WTC11 (cell line): ENCODE measurements at regions not wholly inside any gene's neighbourhood (a gene's known extent, or its start where the extent isn't known, plus 50 kb on each side); places are given as distances from the start of the nearest gene placed in this dataset.

Source experiments
- ATAC-seq: fragments of 200-7000 bp; cut with Tn5 transposase; 2 replicates; pipeline ENCODE4 v1.10.0; 2021; ENCODE audit warnings: mild to moderate bottlenecking, moderate library complexity
- CTCF ChIA-PET: fragments of 300-600 bp; sonication (Branson Sonifier 250); formaldehyde crosslinking; loops from one replicate; lab custom pipeline; 2021; ENCODE audit warnings: antibody characterized with exemption; lab: Charles Lee
- POLR2A ChIA-PET: fragments of 350-600 bp; sonication (Branson Sonifier 250); formaldehyde crosslinking; loops from one replicate; lab custom pipeline; 2021; ENCODE audit warnings: antibody characterized with exemption; lab: Charles Lee
- DNase-seq: peaks from one replicate; pipeline ENCODE4 v3.0.0; 2021; ENCODE audit warnings: low spot score
- H3K27ac Mint-ChIP-seq: 2 replicates; pipeline ENCODE4 v1.8.0; 2021; ENCODE audit warnings: mixed read lengths
- H3K27me3 Mint-ChIP-seq: 2 replicates; pipeline ENCODE4 v1.8.0; 2021; ENCODE audit warnings: low read depth, mild to moderate bottlenecking, moderate library complexity, mixed read lengths
- H3K36me3 Mint-ChIP-seq: 2 replicates; pipeline ENCODE4 v1.8.0; 2021; ENCODE audit warnings: mixed read lengths
- H3K4me1 Mint-ChIP-seq: 2 replicates; pipeline ENCODE4 v1.8.0; 2022; ENCODE audit warnings: mixed read lengths
- H3K4me3 Mint-ChIP-seq: 2 replicates; pipeline ENCODE4 v1.8.0; 2021; ENCODE audit warnings: mild to moderate bottlenecking, moderate library complexity, mixed read lengths
- H3K9me3 Mint-ChIP-seq: 2 replicates; pipeline ENCODE4 v1.8.0; 2021; ENCODE audit warnings: mixed read lengths
- ARID4B ChIP-seq: sonication (generic); formaldehyde crosslinking; IDR thresholded peaks from 2 replicates; pipeline ENCODE4 v1.8.0; 2023; ENCODE audit warnings: missing genetic modification reagents, mild to moderate bottlenecking, borderline replicate concordance
- CBFB ChIP-seq: sonication (generic); formaldehyde crosslinking; IDR thresholded peaks from 2 replicates; pipeline ENCODE4 v1.8.1; 2022; ENCODE audit warnings: mild to moderate bottlenecking, low read depth, missing genetic modification reagents
- GTF2I ChIP-seq: fragments of 250-450 bp; sonication (Bioruptor Pico); conservative IDR thresholded peaks from 2 replicates; pipeline ENCODE4 v1.4.0; 2021; ENCODE audit warnings: mild to moderate bottlenecking
- JAZF1 ChIP-seq: fragments of 250-450 bp; sonication (Bioruptor Pico); IDR thresholded peaks from 2 replicates; pipeline ENCODE4 v1.9.0; 2021; ENCODE audit warnings: moderate library complexity, mild to moderate bottlenecking, inconsistent platforms
- MYBL2 ChIP-seq: sonication (generic); formaldehyde crosslinking; IDR thresholded peaks from 2 replicates; pipeline ENCODE4 v1.8.1; 2023; ENCODE audit warnings: mild to moderate bottlenecking, moderate library complexity, missing genetic modification reagents
- PRDM15 ChIP-seq: sonication (generic); formaldehyde crosslinking; IDR thresholded peaks from 2 replicates; pipeline ENCODE4 v1.8.0; 2022; ENCODE audit warnings: missing genetic modification reagents
- TEAD4 ChIP-seq: sonication (generic); formaldehyde crosslinking; IDR thresholded peaks from 2 replicates; pipeline ENCODE4 v1.8.0; 2022; ENCODE audit warnings: mild to moderate bottlenecking, missing genetic modification reagents
- ZNF232 ChIP-seq: sonication (generic); formaldehyde crosslinking; IDR thresholded peaks from 2 replicates; pipeline ENCODE4 v1.8.0; 2022; ENCODE audit warnings: mild to moderate bottlenecking, missing genetic modification reagents
- ZNF281 ChIP-seq: sonication (generic); formaldehyde crosslinking; IDR thresholded peaks from 2 replicates; pipeline ENCODE4 v1.8.0; 2023; ENCODE audit warnings: mild to moderate bottlenecking, missing genetic modification reagents

GRCh38 chr3:193825617-193826016 is 232.6 kb downstream of the OPA1 start:
- CTCF ChIA-PET: interaction anchor here (1.5 kb wide), 1 partner anchor 490 kb away, joined by 3 read pairs; no protein-coding TSS in a partner anchor
- Mint-ChIP-seq H3K4me1 (peaks cover 48% of the 10 kb centered on the region), H3K27ac (no peak overlapping the region), H3K9me3 (no peaks in the 10 kb centered on the region), H3K4me3 (no peak overlapping the region), H3K27me3 (peaks cover 14% of the 10 kb centered on the region), H3K36me3 (no peaks in the 10 kb centered on the region)
- no peak for ATAC-seq
- DNase-seq: no peak
- no peak for TF ChIP-seq JAZF1 (CRISPR knock-in tag)
- POLR2A ChIA-PET: interaction anchor here (0.6 kb wide), 1 partner anchor 9 kb away, joined by 3 read pairs; no protein-coding TSS in a partner anchor

- ATAC-seq (peak; percentile 14), DNase-seq (no peak)
- no peaks in the 10 kb centered on the region for H3K36me3 Mint-ChIP-seq
- H3K9me3 Mint-ChIP-seq: no peaks in the 10 kb centered on the region
- TF ChIP-seq ARID4B (no peak), GTF2I (CRISPR knock-in tag) (no peak), CBFB (CRISPR knock-in tag) (no peak), MYBL2 (no peak), ZNF281 (no peak), PRDM15 (CRISPR knock-in tag) (no peak), JAZF1 (CRISPR knock-in tag) (no peak), ZNF232 (no peak)
- no peak overlapping the region for H3K27ac Mint-ChIP-seq
- peaks cover 42% of the 10 kb centered on the region for H3K4me1 Mint-ChIP-seq
- peaks cover 18% of the 10 kb centered on the region for H3K27me3 Mint-ChIP-seq
- no peak overlapping the region for H3K4me3 Mint-ChIP-seq
- ChIA-PET POLR2A (interaction anchor here (0.6 kb wide), 1 partner anchor 10 kb away, joined by 3 read pairs; no protein-coding TSS in a partner anchor), CTCF (no interaction called here)
Observed at GRCh38 chr3:193826159-193826795, 233.3 kb downstream of the OPA1 start.

- DNase-seq (no peak), ATAC-seq (peak; percentile 29; the same call in 1 of the 2 replicates)
- H3K36me3 Mint-ChIP-seq: no peaks in the 10 kb centered on the region
- H3K27ac Mint-ChIP-seq: no peak overlapping the region
- ChIA-PET POLR2A (no interaction called here), CTCF (no interaction called here)
- peaks cover 20% of the 10 kb centered on the region for H3K27me3 Mint-ChIP-seq
- H3K4me3 Mint-ChIP-seq: no peak overlapping the region
- TF ChIP-seq PRDM15 (CRISPR knock-in tag): peak; percentile 71
- TF ChIP-seq TEAD4 (CRISPR knock-in tag): no peak
- peaks cover 39% of the 10 kb centered on the region for H3K4me1 Mint-ChIP-seq
- no peaks in the 10 kb centered on the region for H3K9me3 Mint-ChIP-seq
Observed at GRCh38 chr3:193827040-193827669, 234.1 kb downstream of the OPA1 start.
